H1 (cell line): ENCODE measurements at regions not wholly inside any gene's neighbourhood (a gene's known extent, or its start where the extent isn't known, plus 50 kb on each side); places are given as distances from the start of the nearest gene placed in this dataset.

Experiments
- EP300 ChIP-seq, 2 experiments: IDR thresholded peaks; 1 replicate in 1 of 2; 2 replicates in 1 of 2; pipeline ENCODE4 v1.6.1; 2011 to 2012; ENCODE audit warnings: low read depth in 2 of 2, low read length in 2 of 2, mild to moderate bottlenecking in 2 of 2, borderline replicate concordance in 1 of 2, inconsistent platforms in 1 of 2, moderate library complexity in 1 of 2
- EZH2 ChIP-seq: fragments of 200-600 bp; sonication (generic); IDR thresholded peaks from 2 replicates; pipeline ENCODE4 v1.7.1; 2012; ENCODE audit warnings: low read depth, mild to moderate bottlenecking, moderate library complexity, low read length, inconsistent platforms; ENCODE audit not compliant: severe bottlenecking
- FOSL1 ChIP-seq: IDR thresholded peaks from 2 replicates; pipeline ENCODE4 v1.6.1; 2011; ENCODE audit warnings: mild to moderate bottlenecking, low read depth, low read length, moderate library complexity; ENCODE audit not compliant: insufficient read depth
- JUN ChIP-seq: IDR thresholded peaks from 2 replicates; pipeline ENCODE4 v1.6.1; 2011; ENCODE audit warnings: low read depth, mild to moderate bottlenecking, improper control_type of control experiment, low read length
- KDM4A ChIP-seq: IDR thresholded peaks from one replicate; pipeline ENCODE4 v1.7.1; 2012; ENCODE audit warnings: low read depth, mild to moderate bottlenecking, moderate library complexity, low read length, inconsistent platforms; ENCODE audit not compliant: severe bottlenecking
- POLR2A ChIP-seq, 2 experiments: IDR thresholded peaks; 1 replicate in 1 of 2; 2 replicates in 1 of 2; pipeline ENCODE4 v1.6.1; 2011; ENCODE audit warnings: low read depth in 2 of 2, low read length in 2 of 2, mild to moderate bottlenecking in 2 of 2; ENCODE audit errors: control extremely low read depth in 1 of 2
- POLR2AphosphoS5 ChIP-seq: IDR thresholded peaks from 2 replicates; pipeline ENCODE4 v1.6.1; 2011; ENCODE audit warnings: low read depth, low read length
- SIX5 ChIP-seq: IDR thresholded peaks from 2 replicates; pipeline ENCODE4 v1.6.1; 2011; ENCODE audit warnings: mild to moderate bottlenecking, low read depth, low read length
- SP1 ChIP-seq: IDR thresholded peaks from 2 replicates; pipeline ENCODE4 v1.6.1; 2011; ENCODE audit warnings: low read depth, low read length
- ZNF274 ChIP-seq: IDR thresholded peaks from 2 replicates; pipeline ENCODE4 v1.7.0; 2012; ENCODE audit warnings: low read length, borderline replicate concordance; ENCODE audit errors: extremely low read depth
- TF ChIP-seq, protein P1 (sequence below), 3 experiments: IDR thresholded peaks; 1 replicate in 2 of 3; 2 replicates in 1 of 3; pipeline versions ENCODE4 v1.5.1 to v1.6.1; 2011; ENCODE audit warnings: low read length in 3 of 3, mild to moderate bottlenecking in 3 of 3, inconsistent platforms in 2 of 3, low read depth in 1 of 3, moderate library complexity in 1 of 3; ENCODE audit not compliant: insufficient read depth in 1 of 3; ENCODE audit errors: control extremely low read depth in 1 of 3
- TF ChIP-seq, protein P2 (sequence below): IDR thresholded peaks from 2 replicates; pipeline ENCODE4 v1.6.1; 2011; ENCODE audit warnings: low read depth, mild to moderate bottlenecking, low read length; ENCODE audit not compliant: insufficient read depth

DNA sequence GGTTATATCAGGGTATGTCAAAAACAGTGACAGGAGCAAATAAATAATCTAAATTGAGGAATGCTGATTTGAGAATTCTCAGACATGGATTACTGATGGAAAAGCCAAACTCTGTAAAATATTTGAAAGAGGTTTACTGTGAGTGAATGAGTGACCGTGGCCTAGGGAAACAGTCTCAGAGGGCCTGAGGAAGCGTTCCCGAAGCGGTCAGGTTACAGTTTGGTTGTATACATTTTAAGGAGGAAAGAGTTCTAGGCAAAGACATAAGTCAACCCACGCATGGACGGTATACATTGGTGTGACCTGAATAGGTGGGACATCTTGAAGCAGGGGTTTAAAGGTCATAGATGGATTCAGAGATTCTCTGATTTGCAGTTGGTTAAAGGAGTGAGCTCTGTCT lies 771.7 kb downstream of the KCNJ18 start:
- TF ChIP-seq, protein P1, sequence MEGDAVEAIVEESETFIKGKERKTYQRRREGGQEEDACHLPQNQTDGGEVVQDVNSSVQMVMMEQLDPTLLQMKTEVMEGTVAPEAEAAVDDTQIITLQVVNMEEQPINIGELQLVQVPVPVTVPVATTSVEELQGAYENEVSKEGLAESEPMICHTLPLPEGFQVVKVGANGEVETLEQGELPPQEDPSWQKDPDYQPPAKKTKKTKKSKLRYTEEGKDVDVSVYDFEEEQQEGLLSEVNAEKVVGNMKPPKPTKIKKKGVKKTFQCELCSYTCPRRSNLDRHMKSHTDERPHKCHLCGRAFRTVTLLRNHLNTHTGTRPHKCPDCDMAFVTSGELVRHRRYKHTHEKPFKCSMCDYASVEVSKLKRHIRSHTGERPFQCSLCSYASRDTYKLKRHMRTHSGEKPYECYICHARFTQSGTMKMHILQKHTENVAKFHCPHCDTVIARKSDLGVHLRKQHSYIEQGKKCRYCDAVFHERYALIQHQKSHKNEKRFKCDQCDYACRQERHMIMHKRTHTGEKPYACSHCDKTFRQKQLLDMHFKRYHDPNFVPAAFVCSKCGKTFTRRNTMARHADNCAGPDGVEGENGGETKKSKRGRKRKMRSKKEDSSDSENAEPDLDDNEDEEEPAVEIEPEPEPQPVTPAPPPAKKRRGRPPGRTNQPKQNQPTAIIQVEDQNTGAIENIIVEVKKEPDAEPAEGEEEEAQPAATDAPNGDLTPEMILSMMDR (IDR thresholded peaks at IDR 0.05; ENCODE audit: control extremely low read depth in 1 of 3, insufficient read depth in 1 of 3, low read depth in 1 of 3, low read length in 3 of 3), result no peak
- TF ChIP-seq EZH2 (no peak), ZNF274 (no peak), SP1 (no peak), POLR2A (IDR thresholded peaks at IDR 0.05; ENCODE audit: control extremely low read depth in 1 of 2, low read depth in 2 of 2, low read length in 2 of 2) (no peak), POLR2AphosphoS5 (no peak), KDM4A (no peak), SIX5 (no peak), FOSL1 (no peak), JUN (no peak), EP300 (IDR thresholded peaks at IDR 0.05; ENCODE audit: borderline replicate concordance in 1 of 2, low read depth in 2 of 2, low read length in 2 of 2) (no peak)
- TF ChIP-seq, protein P2, sequence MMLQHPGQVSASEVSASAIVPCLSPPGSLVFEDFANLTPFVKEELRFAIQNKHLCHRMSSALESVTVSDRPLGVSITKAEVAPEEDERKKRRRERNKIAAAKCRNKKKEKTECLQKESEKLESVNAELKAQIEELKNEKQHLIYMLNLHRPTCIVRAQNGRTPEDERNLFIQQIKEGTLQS, result no peak
